GM19438 (cell line): ENCODE measurements at regions not wholly inside any gene's neighbourhood (a gene's known extent, or its start where the extent isn't known, plus 50 kb on each side); places are given as distances from the start of the nearest gene placed in this dataset.

Experiments
- ATAC-seq: cut with Tn5 transposase; IDR thresholded peaks from one replicate; pipeline ENCODE4 v1.9.1; 2021; ENCODE audit warnings: low read depth; ENCODE audit not compliant: unreplicated experiment

DNA sequence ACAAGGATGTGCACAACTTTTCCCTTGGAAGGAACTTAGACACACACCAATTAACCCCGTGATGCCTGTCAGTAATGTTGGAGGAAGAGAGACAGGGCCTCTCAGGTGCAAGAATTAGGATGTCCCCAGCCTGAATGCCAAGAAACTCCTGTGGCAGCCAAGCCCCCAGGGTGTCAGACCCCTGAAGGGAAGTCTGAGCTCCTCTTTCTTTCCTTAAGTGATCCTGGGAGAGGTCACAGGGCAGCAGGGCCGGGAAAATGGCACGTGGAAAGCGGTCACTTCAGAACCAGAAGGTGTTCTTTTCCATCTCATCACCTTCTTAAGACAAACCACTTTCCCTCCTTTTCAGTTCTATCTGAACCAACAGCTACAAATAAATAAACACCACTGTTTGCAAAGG lies 185.9 kb downstream of the ANAPC1 start:
- no peak for ATAC-seq

GRCh38 chr2:111698743-111699554 lies 185.0 kb downstream of the ANAPC1 start:
- no peak for ATAC-seq

DNA sequence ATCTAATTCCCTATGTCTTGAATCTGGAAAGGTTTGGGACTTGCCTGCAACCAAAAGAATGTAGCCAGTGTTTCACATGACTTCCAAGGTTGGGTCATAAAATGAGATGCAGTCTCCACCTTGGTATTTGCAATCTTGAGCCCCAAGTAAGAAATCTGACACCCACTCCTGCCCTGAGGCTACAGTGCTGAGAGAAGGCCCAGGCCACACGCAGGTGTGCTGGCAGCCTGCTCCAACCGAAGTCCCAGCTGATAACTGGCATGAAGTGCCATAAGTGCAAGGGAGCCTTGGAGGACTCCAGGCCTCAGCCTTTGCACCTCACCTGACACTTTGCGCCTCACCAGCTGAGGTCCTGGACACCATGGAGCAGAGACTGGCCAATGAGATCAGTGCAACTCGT lies 182.7 kb downstream of the ANAPC1 start:
- no peak for ATAC-seq

DNA sequence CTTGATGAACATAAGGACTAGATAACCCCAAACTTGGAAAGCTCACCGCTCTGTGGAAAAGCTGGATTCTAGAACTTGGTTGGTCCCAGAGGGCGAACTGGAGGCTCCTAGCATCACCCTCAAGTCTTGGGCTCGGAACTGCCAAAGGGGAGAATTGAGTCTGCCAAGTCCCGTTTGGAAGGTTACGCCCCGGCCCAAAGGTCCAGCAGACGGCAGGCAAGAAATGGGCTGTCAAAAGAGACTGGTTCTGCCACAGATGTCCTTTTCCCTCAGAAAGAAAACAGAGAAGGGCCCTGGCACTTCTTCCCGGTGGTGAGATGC lies 182.2 kb downstream of the ANAPC1 start:
- ATAC-seq = no peak

DNA sequence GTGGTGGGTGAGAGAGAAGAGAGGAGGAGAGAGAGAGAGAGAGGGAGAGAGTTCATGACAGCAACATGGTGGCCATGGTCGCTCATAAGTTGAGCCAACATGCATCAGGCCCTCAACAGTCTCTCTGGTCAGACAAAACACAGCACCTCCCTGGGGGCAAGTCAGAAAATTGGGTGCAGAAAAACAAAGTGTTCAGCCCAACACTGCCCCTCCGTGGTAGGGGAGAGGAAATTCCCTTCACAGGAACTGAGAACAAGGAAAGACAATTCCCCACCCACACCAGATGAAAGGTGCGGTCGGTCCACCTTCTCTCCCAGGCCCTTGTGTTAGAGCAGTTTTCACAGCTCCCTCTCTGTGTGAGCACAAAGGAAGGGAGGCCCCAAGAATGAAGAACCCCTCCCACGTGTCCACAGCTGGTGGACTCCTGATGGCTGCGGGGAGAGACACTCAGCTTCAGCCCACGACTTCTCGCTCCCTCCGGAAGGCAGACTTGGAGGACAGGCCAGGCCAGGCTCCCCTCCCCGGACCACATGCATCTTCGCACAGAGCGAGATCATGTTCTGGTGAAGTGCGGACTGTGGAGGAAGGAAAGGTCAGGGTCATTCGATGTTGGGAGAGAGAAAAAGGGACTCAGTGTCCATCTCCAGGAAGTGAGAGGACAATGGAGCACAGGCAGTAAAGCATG lies 181.7 kb downstream of the ANAPC1 start:
- no peak for ATAC-seq

GRCh38 chr2:111702804-111703196 lies 181.2 kb downstream of the ANAPC1 start:
- no peak for ATAC-seq

DNA sequence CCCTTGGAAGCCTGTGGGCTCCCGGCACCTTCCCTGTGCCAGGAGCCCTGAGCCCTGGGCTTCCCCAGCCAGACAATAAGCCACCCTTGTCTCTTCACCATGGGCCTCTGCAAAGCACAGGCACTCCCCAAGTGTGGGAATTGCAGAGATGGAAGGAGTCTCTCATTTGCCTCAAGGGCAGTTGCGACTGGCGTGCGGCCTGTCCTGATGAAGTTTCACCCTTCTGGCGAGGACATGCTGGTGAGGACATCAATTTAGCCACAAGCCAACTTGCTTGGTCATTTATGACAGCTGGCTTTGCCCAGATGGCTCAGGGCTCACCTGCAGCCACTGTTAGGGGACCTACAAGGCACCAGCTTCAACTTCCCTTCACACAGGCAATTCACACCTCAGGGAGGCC lies 180.2 kb downstream of the ANAPC1 start:
- ATAC-seq = no peak

DNA sequence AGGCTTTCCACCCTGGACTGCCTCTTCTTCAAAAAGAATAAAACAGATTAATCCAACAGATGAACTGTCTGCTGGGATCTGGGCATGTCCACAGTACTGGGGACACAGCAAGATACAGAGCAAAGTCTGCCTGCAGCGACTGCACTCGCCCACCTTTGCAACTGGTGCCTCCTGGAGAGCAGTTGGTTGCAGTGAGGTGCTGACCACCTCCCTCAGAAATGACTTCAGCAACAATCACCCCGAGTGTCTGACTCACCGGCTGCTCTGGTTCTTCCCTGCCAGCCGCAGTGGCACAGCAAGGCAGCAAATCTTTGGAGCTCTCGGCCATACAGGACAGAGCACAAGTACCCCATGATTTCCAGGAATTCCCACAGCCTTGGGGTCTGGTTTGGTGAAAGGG lies 179.7 kb downstream of the ANAPC1 start:
- no peak for ATAC-seq

DNA sequence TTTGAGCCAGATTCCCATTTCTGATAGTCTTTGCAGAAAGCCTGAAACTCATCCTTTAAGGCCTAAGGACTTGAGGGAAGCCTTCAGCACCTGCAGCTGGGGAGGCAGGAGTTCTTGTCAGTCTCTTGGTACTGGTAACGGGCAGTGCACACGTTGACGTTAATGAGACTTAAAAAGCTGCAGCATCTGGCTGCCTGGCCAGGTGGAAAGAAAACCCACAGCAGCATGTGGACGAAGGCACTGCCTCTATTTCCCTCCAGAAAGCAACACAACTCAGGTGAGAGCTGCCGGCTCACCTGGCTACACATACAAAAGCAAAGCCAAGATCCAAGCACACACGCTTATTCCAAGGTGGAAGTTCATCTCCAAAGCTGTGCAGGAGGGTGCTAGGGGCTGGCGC lies 178.8 kb downstream of the ANAPC1 start:
- ATAC-seq = peak; percentile 33

GRCh38 chr2:111705711-111706336 lies 178.2 kb downstream of the ANAPC1 start:
- peak; percentile 81 for ATAC-seq

DNA sequence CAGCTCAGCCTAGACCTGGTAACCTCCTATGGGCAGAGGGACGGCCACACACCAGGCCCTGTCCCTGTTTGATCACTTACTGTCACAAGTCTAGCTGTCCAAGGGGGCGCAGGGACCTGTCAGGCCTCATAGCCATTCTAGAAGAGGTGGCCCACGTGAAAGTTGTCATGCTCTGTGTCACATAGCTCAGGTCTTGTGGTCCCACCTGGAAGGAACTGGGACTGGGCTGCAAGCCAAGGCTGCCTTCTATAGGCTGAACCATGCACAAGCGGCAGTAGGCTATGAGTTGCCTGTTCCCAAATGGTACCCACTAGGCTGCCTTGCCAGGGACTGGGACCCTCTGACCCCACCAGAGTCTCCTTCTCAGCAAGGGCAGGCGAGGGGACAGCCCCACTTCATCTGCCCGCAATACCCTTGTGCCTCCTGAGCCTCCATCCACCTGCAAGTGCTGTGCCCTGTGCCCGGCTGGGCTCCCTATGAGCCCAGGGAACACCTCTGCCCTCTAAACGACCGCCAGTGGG lies 177.5 kb downstream of the ANAPC1 start:
- peak; percentile 18 for ATAC-seq

DNA sequence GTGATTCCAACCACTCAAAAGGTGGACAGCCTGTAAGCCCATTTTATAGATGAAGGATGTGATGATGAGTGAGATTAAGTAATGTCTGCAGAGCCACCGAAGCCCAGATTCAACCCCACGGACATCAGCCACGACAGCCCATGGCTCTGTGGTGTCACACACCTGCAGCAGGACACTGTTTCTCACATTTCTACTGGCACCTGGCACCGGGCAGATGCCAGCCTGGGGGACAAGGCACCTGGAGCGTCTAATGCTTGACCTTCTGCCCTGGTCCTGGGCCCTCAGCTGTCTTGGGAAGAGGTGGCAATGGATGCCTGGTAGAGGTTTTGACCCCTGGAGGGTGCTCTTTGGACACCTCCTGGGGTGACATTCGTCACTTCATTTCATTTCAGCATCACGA lies 176.3 kb downstream of the ANAPC1 start:
- ATAC-seq = no peak

- ATAC-seq = no peak
These were observed 175.4 kb downstream of the ANAPC1 start for GRCh38 chr2:111708476-111709180.

DNA sequence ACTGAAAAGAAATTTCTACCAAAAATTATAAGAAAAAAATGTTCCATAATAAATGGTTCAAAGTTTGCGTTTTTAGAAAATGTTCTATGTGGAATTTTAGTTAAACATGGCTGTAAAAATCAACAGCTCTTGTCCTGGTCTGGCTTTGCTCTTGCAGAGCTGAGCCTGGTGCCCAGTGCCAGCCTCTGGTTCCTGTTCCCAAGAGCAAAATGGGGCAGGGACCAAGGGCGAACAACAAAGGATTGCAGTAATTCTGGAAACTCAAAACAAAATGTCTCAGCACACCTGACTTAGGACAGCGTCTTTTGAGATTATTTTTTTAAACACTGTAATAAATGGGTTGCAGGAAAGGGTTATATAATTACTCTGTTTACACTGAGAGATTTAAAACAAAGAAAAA lies 174.7 kb downstream of the ANAPC1 start:
- no peak for ATAC-seq

GRCh38 chr2:111710085-111710484 lies 173.9 kb downstream of the ANAPC1 start:
- ATAC-seq = no peak

- ATAC-seq = no peak
These were observed 173.4 kb downstream of the ANAPC1 start for GRCh38 chr2:111710613-111711012.

DNA sequence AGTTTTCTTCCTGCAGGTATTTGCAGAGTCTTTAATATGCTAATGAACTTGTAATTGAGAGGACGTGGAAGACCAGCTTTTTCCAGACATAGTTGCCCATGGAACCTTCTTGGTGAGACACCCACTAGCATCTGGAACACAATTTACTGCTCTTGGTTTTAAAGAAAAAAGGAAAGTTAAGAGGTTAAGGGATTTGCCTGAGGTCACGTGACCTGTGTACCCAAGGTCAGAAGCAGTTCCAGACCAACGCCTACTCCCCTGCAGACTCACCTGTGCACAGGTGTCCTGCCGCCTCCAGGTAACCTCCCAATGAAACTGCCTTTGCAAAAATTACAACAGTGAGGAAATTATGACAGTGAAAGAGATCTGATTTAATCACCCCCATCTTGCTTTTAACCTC lies 172.7 kb downstream of the ANAPC1 start:
- ATAC-seq = no peak

GRCh38 chr2:111712361-111712760 lies 171.6 kb downstream of the ANAPC1 start:
- no peak for ATAC-seq

- no peak for ATAC-seq
These were observed 171.0 kb downstream of the ANAPC1 start for GRCh38 chr2:111712940-111713515.

DNA sequence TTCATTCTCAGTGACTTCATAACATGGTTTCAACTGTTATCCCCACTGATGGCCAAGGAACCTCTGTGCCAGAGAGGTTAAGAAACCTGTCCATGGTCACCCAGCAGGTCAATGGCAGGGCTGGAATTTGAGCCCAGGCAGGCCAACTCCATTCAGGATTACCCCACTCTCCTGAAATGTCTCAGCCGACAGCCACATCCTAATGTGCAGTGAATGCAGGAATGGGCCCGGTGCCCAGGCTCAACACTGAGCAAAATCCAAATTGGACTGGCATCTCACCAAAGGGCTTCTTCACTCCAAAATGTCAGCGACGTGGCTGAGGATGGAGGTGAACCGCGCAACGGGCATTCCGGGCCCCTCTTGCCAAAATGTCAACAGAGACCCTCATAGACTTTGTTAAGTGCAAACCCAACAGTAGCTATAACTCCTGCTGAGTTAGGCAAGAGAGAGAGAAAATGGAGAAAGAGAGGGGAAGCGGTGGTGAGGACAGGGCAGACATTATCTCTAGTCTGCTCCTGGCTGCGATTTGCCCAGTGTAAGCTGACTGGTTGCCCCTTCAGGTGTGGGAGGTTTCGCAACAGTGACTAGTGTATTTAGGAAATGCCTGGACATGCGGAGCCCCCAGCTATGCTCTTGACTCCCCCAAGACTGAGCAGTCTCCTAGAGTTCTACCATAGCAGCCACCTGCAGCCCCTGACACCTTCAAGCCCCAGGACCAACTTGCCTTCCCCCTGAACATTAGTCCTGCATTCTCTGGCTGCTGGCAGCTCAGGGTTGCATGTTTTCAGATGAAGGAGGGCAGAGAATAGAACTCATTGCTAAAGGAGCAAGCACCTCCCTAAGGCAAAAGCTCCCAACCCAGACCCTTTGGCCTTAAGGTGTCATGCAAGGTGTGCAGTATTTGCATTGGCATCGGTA lies 167.7 kb downstream of the ANAPC1 start:
- ATAC-seq = no peak
